ENCODE measurements at regions not wholly inside any gene's neighbourhood (a gene's known extent, or its start where the extent isn't known, plus 50 kb on each side); places are given as distances from the start of the nearest gene placed in this dataset.

DNA sequence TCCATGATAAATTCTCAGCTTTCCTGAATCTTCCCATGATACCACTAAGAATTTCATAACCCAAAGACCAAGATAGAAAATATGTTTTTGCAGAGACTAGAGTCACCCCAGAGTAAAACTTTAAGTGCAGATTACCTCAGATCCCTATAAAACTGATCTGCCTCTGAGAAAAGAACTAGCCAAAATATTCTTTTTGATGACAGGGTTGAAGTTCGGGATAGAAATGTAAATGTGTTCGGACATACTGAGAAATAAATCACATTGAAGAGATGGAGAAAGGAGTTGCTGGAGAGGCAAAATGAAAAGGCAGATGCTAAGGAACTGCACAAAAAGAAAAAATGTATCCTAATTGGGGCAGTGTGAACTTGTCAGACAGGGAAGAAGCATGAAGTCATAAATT is 501.8 kb downstream of the ANKRD50 start:
- Mint-ChIP-seq H3K4me1 (no peaks in the 10 kb centered on the region), H3K36me3 (no peaks in the 10 kb centered on the region), H3K27me3 (peaks cover 1% of the 10 kb centered on the region), H3K27ac (no peak overlapping the region), H3K4me3 (no peak overlapping the region), H3K9me3 (peaks cover 0 to 4% (median 0%) of the 10 kb centered on the region in 3 donors)

GRCh38 chr4:124212815-124213630 is 499.5 kb downstream of the ANKRD50 start:
- H3K9me3 Mint-ChIP-seq: no peaks in the 10 kb centered on the region
- H3K4me3 Mint-ChIP-seq: no peak overlapping the region
- no peak overlapping the region for H3K27ac Mint-ChIP-seq
- peaks cover 1% of the 10 kb centered on the region for H3K27me3 Mint-ChIP-seq
- no peaks in the 10 kb centered on the region for H3K36me3 Mint-ChIP-seq
- no peaks in the 10 kb centered on the region for H3K4me1 Mint-ChIP-seq

- no peaks in the 10 kb centered on the region for H3K4me1 Mint-ChIP-seq
- no peak overlapping the region for H3K4me3 Mint-ChIP-seq
- peaks cover 1% of the 10 kb centered on the region for H3K27me3 Mint-ChIP-seq
- no peaks in the 10 kb centered on the region for H3K36me3 Mint-ChIP-seq
- H3K9me3 Mint-ChIP-seq: no peaks in the 10 kb centered on the region
- no peak overlapping the region for H3K27ac Mint-ChIP-seq
Measured at GRCh38 chr4:124219389-124219788, 493.1 kb downstream of the ANKRD50 start.

DNA sequence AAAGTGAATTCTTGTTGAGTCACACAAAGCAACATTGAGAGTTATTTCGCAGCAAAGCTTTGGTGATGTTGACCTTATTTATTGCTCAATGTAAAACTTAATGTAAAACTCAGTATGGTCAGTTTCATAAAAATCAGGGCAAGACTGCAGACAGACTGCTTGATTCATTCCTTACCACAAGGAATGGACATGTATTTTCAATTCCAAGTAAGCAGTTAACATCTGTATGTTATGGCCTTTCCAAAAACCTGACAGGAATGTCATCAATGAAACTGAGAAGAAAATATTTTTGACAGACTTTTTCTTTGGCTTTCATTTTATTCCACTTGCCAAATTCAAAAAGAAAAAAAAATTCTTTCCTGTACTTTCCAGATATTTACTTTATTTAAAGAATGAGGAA is 488.3 kb downstream of the ANKRD50 start:
- Mint-ChIP-seq H3K4me1 (no peaks in the 10 kb centered on the region), H3K27ac (no peak overlapping the region), H3K36me3 (no peaks in the 10 kb centered on the region), H3K27me3 (no peaks in the 10 kb centered on the region), H3K4me3 (no peak overlapping the region), H3K9me3 (peaks cover 1 to 6% (median 4%) of the 10 kb centered on the region in 3 donors)

DNA sequence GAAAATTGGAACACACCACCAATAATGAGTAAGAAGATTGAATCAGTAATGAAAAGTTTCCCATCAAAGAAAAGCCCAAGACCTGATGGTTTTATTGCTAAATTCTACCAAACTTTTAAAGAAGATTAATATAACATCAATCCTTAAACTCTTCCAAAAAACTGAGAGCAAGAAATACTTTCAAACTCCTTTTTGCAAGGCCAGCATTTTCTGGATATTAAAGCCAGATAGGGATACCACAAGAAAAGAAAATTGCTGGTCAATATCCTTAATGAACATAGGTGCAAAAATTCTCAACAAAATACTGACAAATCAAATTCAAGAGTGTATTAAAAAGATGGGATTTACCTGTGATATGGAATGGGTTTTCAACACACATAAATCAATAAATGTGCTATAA is 484.6 kb downstream of the ANKRD50 start:
- H3K27me3 Mint-ChIP-seq: no peaks in the 10 kb centered on the region
- no peaks in the 10 kb centered on the region for H3K4me1 Mint-ChIP-seq
- no peaks in the 10 kb centered on the region for H3K36me3 Mint-ChIP-seq
- no peak overlapping the region for H3K27ac Mint-ChIP-seq
- no peak overlapping the region for H3K4me3 Mint-ChIP-seq
- H3K9me3 Mint-ChIP-seq: peaks cover 1 to 6% (median 4%) of the 10 kb centered on the region in 3 donors

DNA sequence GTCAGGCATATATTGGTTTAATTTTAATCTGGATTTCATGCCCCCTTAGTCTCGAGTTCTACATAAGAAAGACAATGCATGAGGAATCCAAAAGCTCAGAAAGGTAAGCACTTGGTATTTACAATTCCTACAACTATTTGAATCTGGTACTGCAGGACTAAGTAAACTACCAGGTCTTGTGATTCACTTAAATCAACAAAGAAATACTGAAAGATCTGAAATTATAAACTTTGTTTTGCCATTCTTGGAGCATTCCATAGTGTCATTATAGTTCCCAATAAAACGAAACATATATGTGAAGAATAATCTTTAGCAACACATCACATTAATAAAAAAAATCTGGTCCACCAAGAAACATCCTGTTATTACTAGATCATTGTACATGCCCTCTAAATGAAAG is 482.3 kb downstream of the ANKRD50 start:
- H3K27ac Mint-ChIP-seq: no peak overlapping the region
- H3K27me3 Mint-ChIP-seq: no peaks in the 10 kb centered on the region
- H3K4me3 Mint-ChIP-seq: no peak overlapping the region
- H3K36me3 Mint-ChIP-seq: no peaks in the 10 kb centered on the region
- no peaks in the 10 kb centered on the region for H3K4me1 Mint-ChIP-seq
- peaks cover 2 to 6% (median 3%) of the 10 kb centered on the region in 3 donors for H3K9me3 Mint-ChIP-seq

DNA sequence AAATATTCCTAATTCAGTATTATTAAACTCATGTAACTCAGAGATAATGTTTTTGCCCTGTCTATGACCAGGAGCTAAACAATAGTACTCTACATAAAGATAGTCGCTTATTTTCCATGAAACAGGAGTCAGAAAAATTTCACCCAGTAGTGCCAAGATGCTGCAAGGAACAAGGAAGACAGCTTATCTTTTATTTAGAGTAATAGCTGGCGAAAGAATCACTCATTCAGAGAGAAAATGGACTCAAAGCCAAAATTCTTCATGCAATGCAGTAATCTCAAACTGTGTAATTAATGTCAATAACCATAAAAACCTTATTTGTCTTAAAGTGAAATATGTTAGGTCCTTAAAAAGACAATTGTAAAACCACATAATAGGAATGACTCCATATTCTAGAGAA is 477.8 kb downstream of the ANKRD50 start:
- Mint-ChIP-seq H3K36me3 (no peaks in the 10 kb centered on the region), H3K4me1 (no peaks in the 10 kb centered on the region), H3K27me3 (no peaks in the 10 kb centered on the region), H3K4me3 (no peak overlapping the region), H3K9me3 (peaks cover 0 to 5% (median 2%) of the 10 kb centered on the region in 3 donors), H3K27ac (no peak overlapping the region)

GRCh38 chr4:124243671-124244366 is 468.7 kb downstream of the ANKRD50 start:
- Mint-ChIP-seq H3K27ac (no peak overlapping the region), H3K4me1 (no peaks in the 10 kb centered on the region), H3K4me3 (no peak overlapping the region), H3K36me3 (no peaks in the 10 kb centered on the region), H3K9me3 (peaks cover 0 to 9% (median 0%) of the 10 kb centered on the region in 3 donors), H3K27me3 (peaks cover 2% of the 10 kb centered on the region)

GRCh38 chr4:124253080-124253479 is 459.5 kb downstream of the ANKRD50 start:
- no peak overlapping the region for H3K27ac Mint-ChIP-seq
- H3K36me3 Mint-ChIP-seq: no peaks in the 10 kb centered on the region
- H3K4me1 Mint-ChIP-seq: no peaks in the 10 kb centered on the region
- no peak overlapping the region for H3K4me3 Mint-ChIP-seq
- H3K27me3 Mint-ChIP-seq: no peaks in the 10 kb centered on the region
- H3K9me3 Mint-ChIP-seq: no peaks in the 10 kb centered on the region

DNA sequence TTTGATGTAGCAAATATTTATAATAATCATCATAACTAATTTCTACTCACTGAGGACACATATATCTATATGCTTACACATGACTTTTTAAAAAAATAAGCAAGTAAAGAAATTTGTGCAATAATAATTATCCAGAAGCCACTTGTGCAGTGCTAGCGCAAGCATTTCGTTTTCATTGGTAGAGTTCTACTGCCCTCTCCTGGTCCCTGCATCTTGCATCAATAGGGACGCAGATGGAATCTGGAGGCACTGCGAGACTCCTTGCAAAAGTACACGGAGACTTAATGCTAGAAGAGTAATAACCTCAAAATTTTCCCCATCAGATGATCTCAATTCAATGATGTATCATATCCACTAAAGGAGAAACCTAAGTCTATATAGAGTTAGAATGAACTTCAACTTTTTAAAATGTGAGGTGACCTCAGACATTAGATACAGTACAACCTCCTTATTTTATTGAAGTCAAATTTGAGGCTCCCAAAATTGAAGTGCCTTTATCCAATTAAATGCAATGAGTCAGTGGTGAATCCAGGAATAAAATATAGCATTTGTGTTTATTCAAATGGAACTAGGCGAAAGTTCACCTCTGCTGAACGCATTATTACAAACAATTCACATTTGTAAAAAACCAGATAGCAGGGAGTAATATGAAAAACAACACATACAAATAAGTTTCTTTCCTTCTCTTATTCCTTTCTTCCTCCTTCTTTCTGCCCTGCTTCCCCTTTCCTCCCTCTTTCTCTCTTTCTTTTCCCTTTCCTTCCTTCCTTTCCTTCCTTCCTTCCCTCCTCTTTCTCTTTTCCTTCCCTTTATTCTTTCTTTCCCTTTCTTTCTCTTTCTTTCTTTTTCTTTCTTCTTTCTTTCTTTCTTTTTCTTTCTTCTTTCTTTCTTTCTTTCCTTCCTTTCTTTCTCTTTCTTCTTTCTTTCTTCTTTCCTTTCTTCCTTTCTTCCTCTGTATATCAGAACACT is 450.0 kb downstream of the ANKRD50 start:
- no peaks in the 10 kb centered on the region for H3K36me3 Mint-ChIP-seq
- H3K27ac Mint-ChIP-seq: no peak overlapping the region
- no peaks in the 10 kb centered on the region for H3K9me3 Mint-ChIP-seq
- no peaks in the 10 kb centered on the region for H3K27me3 Mint-ChIP-seq
- no peak overlapping the region for H3K4me3 Mint-ChIP-seq
- no peaks in the 10 kb centered on the region for H3K4me1 Mint-ChIP-seq

GRCh38 chr4:124265701-124266100 is 446.8 kb downstream of the ANKRD50 start:
- H3K27ac Mint-ChIP-seq: no peak overlapping the region
- peaks cover 0 to 2% (median 0%) of the 10 kb centered on the region in 3 donors for H3K9me3 Mint-ChIP-seq

GRCh38 chr4:124266721-124267120 is 445.8 kb downstream of the ANKRD50 start:
- no peaks in the 10 kb centered on the region for H3K36me3 Mint-ChIP-seq
- no peaks in the 10 kb centered on the region for H3K4me1 Mint-ChIP-seq
- H3K27ac Mint-ChIP-seq: no peak overlapping the region
- H3K9me3 Mint-ChIP-seq: peaks cover 0 to 2% (median 0%) of the 10 kb centered on the region in 3 donors
- no peaks in the 10 kb centered on the region for H3K27me3 Mint-ChIP-seq
- H3K4me3 Mint-ChIP-seq: no peak overlapping the region

More at GRCh38 chr4:124265701-124266100, 446.8 kb downstream of the ANKRD50 start:
- Mint-ChIP-seq H3K4me3 (no peak overlapping the region), H3K27me3 (no peaks in the 10 kb centered on the region), H3K4me1 (no peaks in the 10 kb centered on the region), H3K36me3 (no peaks in the 10 kb centered on the region)

GRCh38 chr4:124276461-124276860 is 436.1 kb downstream of the ANKRD50 start:
- no peaks in the 10 kb centered on the region for H3K4me1 Mint-ChIP-seq
- no peak overlapping the region for H3K27ac Mint-ChIP-seq
- no peak overlapping the region for H3K4me3 Mint-ChIP-seq
- no peaks in the 10 kb centered on the region for H3K36me3 Mint-ChIP-seq
- H3K27me3 Mint-ChIP-seq: no peaks in the 10 kb centered on the region
- peaks cover 0 to 5% (median 0%) of the 10 kb centered on the region in 3 donors for H3K9me3 Mint-ChIP-seq

DNA sequence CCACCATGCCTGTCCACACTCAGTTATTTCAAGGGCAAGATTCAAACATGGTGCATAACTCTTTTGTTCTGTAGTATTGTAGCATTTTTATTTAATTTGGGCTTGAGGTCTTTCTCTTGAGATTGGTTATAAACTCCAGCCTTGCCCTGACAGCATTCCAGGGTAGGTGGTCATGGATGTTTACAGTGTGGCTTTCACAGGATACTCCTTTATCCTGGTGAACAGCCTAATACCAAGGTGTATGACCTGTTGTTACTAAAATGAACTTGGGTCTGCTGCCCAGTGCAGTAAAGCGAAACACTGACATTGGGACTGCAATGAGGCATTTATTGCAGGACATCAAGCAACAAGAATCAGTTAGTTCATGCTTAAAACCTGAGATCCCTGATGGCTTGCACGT is 434.8 kb downstream of the ANKRD50 start:
- H3K27ac Mint-ChIP-seq: no peak overlapping the region
- no peak overlapping the region for H3K4me3 Mint-ChIP-seq
- H3K4me1 Mint-ChIP-seq: no peaks in the 10 kb centered on the region
- H3K27me3 Mint-ChIP-seq: no peaks in the 10 kb centered on the region
- no peaks in the 10 kb centered on the region for H3K36me3 Mint-ChIP-seq
- H3K9me3 Mint-ChIP-seq: no peaks in the 10 kb centered on the region

GRCh38 chr4:124278477-124278876 is 434.1 kb downstream of the ANKRD50 start:
- no peaks in the 10 kb centered on the region for H3K9me3 Mint-ChIP-seq
- H3K4me1 Mint-ChIP-seq: no peaks in the 10 kb centered on the region
- H3K4me3 Mint-ChIP-seq: no peak overlapping the region
- no peaks in the 10 kb centered on the region for H3K27me3 Mint-ChIP-seq
- no peak overlapping the region for H3K27ac Mint-ChIP-seq
- H3K36me3 Mint-ChIP-seq: no peaks in the 10 kb centered on the region

Measured in IgD-negative memory B cell (primary cell).